Right atrium auricular region (tissue), 2 donors: ENCODE measurements at regions not wholly inside any gene's neighbourhood (a gene's known extent, or its start where the extent isn't known, plus 50 kb on each side); places are given as distances from the start of the nearest gene placed in this dataset.

Experiments
- DNase-seq: peaks from one replicate; pipeline ENCODE4 v3.0.0-alpha.2; 2019; ENCODE audit warnings: low spot score
- H3K27ac ChIP-seq, 2 donors: fragments of 200-600 bp; sonication (generic); 1 replicate in 1 of 2; 2 replicates in 1 of 2; pipeline ENCODE4 v1.5.1; 2016 to 2019
- H3K27me3 ChIP-seq, 2 donors: fragments of 200-600 bp; sonication (generic); one replicate each; pipeline versions ENCODE4 v1.5.1 to v1.6.0; 2017 to 2019
- H3K36me3 ChIP-seq: fragments of 200-600 bp; sonication (generic); one replicate; pipeline ENCODE4 v1.5.1; 2016
- H3K4me1 ChIP-seq, 2 donors: fragments of 200-600 bp; sonication (generic); one replicate each; pipeline versions ENCODE4 v1.5.1 to v1.6.0; 2017 to 2019
- H3K4me3 ChIP-seq, 2 donors: fragments of 200-600 bp; sonication (generic); 1 replicate in 1 of 2; 2 replicates in 1 of 2; pipeline ENCODE4 v1.5.1; 2017 to 2019; ENCODE audit warnings: mild to moderate bottlenecking in 1 of 2, moderate library complexity in 1 of 2
- H3K9me3 ChIP-seq, 2 donors: fragments of 200-600 bp; sonication (generic); one replicate each; pipeline ENCODE4 v1.5.1; 2019
- TF ChIP-seq, protein P1 (sequence below), 2 donors: fragments of 200-600 bp; sonication (generic); IDR thresholded peaks; one replicate each; pipeline ENCODE4 v1.5.1; 2019; ENCODE audit warnings: antibody characterized with exemption in 2 of 2

DNA sequence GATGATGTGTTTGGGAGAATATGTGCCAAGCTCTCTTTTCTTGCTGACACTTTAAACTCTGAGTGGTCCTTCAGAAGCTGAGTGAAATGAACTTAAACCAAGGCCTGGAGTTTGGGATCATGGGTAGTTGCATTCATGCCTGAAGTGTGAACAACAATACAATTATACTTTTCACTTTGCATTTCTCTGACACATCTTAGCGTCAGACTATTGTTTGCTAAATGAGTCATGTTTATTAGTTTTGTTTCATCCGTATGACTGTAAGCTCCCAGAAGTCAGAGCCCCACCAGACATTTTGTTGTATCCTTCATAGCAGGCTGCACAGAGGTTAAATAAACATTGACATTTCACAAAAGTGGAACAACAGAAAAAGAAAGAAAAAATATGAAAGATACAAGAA lies 542.6 kb downstream of the TUSC7 start:
- no peaks in the 10 kb centered on the region for H3K9me3 ChIP-seq
- no peak for DNase-seq

DNA sequence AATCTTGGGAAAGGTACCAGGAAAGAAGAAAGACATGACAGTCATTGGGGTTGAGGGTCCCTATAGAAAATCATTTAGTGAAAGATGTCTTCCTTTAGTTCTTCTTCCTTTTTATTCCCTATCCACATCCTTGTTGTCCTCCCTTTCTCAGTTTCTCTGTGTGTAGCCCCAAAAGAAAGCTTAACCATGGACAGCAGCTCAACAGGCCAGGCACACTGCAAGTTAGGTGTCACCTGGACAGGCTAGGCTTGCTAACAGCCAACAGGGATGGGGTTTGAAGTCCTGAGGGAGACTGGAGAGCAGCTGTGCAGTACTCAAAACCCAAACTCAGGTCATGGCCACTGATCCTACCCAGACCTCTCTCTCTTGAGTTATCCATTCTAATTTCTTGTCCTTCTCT lies 543.1 kb downstream of the TUSC7 start:
- no peak overlapping the region for H3K27ac ChIP-seq
- H3K36me3 ChIP-seq, result no peaks in the 10 kb centered on the region
- no peak overlapping the region for H3K4me3 ChIP-seq
- DNase-seq, result no peak
- TF ChIP-seq, protein P1, sequence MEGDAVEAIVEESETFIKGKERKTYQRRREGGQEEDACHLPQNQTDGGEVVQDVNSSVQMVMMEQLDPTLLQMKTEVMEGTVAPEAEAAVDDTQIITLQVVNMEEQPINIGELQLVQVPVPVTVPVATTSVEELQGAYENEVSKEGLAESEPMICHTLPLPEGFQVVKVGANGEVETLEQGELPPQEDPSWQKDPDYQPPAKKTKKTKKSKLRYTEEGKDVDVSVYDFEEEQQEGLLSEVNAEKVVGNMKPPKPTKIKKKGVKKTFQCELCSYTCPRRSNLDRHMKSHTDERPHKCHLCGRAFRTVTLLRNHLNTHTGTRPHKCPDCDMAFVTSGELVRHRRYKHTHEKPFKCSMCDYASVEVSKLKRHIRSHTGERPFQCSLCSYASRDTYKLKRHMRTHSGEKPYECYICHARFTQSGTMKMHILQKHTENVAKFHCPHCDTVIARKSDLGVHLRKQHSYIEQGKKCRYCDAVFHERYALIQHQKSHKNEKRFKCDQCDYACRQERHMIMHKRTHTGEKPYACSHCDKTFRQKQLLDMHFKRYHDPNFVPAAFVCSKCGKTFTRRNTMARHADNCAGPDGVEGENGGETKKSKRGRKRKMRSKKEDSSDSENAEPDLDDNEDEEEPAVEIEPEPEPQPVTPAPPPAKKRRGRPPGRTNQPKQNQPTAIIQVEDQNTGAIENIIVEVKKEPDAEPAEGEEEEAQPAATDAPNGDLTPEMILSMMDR (IDR thresholded peaks at IDR 0.05), result no peak
- no peaks in the 10 kb centered on the region for H3K4me1 ChIP-seq
- no peaks in the 10 kb centered on the region for H3K9me3 ChIP-seq
- no peaks in the 10 kb centered on the region for H3K27me3 ChIP-seq

More for the DNA sequence above, 542.6 kb downstream of the TUSC7 start:
- Histone ChIP-seq H3K27me3 (no peaks in the 10 kb centered on the region), H3K4me3 (no peak overlapping the region), H3K36me3 (no peaks in the 10 kb centered on the region), H3K27ac (no peak overlapping the region), H3K4me1 (no peaks in the 10 kb centered on the region)
- TF ChIP-seq, protein P1 (IDR thresholded peaks at IDR 0.05), result no peak

DNA sequence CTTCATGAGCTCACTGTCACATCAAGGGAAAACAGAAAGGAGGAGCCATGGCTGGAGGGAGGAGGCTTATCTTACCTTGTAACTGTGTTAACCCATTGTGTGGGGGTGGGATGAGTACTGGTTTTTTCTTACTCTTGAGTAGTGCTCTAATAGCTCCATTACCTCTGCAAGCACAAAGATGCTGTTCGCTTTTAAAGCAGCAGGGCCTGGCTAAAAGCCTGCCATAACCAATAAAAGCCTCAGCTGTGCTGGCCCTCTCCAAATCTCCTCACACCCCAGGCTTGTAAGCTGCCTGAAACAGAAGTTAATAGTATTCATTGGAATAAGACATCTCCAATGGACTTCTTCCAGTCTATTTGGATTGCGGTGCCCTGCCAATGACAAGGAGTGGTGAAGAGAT lies 544.1 kb downstream of the TUSC7 start:
- H3K27ac ChIP-seq, result no peak overlapping the region
- H3K9me3 ChIP-seq, result no peaks in the 10 kb centered on the region
- DNase-seq, result no peak
- TF ChIP-seq, protein P1 (IDR thresholded peaks at IDR 0.05), result no peak
- H3K4me1 ChIP-seq, result no peaks in the 10 kb centered on the region
- no peaks in the 10 kb centered on the region for H3K27me3 ChIP-seq
- no peak overlapping the region for H3K4me3 ChIP-seq
- H3K36me3 ChIP-seq, result no peaks in the 10 kb centered on the region

DNA sequence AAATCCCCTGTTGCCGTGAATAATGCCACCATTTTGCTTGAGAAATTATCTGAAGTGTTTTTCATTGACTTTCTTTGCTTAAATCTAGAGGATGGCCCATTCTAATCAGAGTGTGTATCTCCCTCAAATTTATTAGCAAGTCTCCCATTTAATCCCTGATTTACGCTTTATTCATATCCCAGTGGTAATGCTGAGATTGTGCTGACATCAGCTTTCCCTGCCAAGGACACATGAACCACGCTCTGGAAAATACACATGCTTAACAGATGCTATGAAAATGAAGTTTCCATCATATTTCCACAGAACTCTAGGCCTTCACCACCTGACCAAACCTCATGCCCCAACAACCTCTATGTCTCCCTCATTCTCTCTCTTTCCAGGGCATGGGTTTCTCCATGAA lies 545.4 kb downstream of the TUSC7 start:
- H3K36me3 ChIP-seq, result no peaks in the 10 kb centered on the region
- no peaks in the 10 kb centered on the region for H3K9me3 ChIP-seq
- DNase-seq, result no peak
- H3K27ac ChIP-seq, result no peak overlapping the region
- TF ChIP-seq, protein P1 (IDR thresholded peaks at IDR 0.05), result no peak
- no peaks in the 10 kb centered on the region for H3K27me3 ChIP-seq
- no peak overlapping the region for H3K4me3 ChIP-seq
- H3K4me1 ChIP-seq, result no peaks in the 10 kb centered on the region

DNA sequence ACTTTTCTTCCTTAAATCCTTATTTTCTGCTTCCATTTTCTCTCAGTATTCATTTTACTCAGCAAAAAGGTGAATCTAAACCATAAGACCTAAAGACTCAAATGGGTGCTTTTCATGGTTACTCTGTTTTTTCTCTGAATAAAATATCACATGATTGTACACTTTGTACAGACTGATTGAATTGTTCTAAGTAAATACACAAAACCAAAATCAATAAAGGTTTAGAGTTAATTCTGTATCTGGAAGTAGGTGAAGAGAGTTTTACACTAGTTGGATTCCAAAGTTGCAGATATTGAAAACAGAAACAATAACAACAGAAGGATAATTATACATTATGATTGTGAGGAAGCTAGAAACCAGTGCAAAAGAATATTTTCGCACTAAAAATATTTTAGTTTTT lies 546.2 kb downstream of the TUSC7 start:
- TF ChIP-seq, protein P1 (IDR thresholded peaks at IDR 0.05), result no peak
- Histone ChIP-seq H3K9me3 (no peaks in the 10 kb centered on the region), H3K4me1 (no peaks in the 10 kb centered on the region), H3K36me3 (no peaks in the 10 kb centered on the region), H3K4me3 (no peak overlapping the region), H3K27ac (no peak overlapping the region), H3K27me3 (no peaks in the 10 kb centered on the region)
- no peak for DNase-seq

DNA sequence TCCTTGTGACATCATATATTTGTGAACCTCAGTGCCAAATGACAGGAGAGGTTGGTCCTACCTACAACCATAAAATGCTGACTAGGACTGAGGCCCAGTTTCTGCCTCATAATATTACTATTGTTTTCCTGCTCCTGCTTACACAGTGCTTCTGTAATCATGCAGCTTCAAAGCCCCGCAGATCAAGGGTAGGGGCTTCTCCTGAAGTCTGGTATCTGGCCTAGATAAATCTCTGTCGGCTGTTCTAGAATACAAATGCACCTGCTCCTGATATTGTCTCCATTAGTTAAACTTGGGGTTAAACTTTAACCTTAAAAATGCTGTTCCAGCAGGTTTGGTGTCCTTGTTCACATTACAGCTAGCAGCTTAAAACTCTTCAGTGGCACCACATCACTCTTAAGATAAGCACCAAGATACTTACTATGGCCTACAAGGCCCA lies 552.4 kb downstream of the TUSC7 start:
- Histone ChIP-seq H3K9me3 (no peaks in the 10 kb centered on the region), H3K27me3 (no peaks in the 10 kb centered on the region)

More for the DNA sequence above, 552.4 kb downstream of the TUSC7 start:
- H3K27ac ChIP-seq, result no peak overlapping the region
- no peaks in the 10 kb centered on the region for H3K4me1 ChIP-seq
- no peaks in the 10 kb centered on the region for H3K36me3 ChIP-seq
- no peak for DNase-seq
- TF ChIP-seq, protein P1 (IDR thresholded peaks at IDR 0.05), result no peak
- no peak overlapping the region for H3K4me3 ChIP-seq
